NCI-H345 treated with DMSO at 0.1 percent for 48 hours (cell line): ENCODE measurements at regions not wholly inside any gene's neighbourhood (a gene's known extent, or its start where the extent isn't known, plus 50 kb on each side); places are given as distances from the start of the nearest gene placed in this dataset.
"Not testable (repeated sequence)": the region's sequence is repeated elsewhere in the genome, so short reads cannot be mapped to it uniquely, and the experiment has no call there.

Experiments
- DNase-seq: peaks from one replicate; lab custom pipeline; 2025; ENCODE audit not compliant: unreplicated experiment; lab: John Stamatoyannopoulos, UW

DNA sequence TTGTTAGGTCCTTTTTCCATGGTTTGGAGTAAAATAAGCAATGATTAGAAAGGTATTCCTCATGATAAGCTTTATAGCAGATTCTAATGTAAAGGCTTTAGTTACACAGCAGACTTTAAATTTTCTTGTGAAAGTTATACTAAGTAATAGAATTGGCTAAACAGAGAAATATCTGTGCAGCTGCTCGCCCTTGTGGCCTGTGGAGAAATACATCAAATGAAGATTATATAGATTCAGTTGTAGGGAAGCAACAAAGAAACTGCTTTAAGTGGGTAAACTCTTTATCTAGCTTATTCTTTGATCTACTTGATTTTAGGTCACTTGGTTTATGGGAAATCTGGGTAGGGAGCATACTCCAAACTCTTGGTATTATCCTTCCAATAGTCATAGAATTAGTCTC is 1269.7 kb upstream of the SPRY2 start:
- DNase-seq = no peak

DNA sequence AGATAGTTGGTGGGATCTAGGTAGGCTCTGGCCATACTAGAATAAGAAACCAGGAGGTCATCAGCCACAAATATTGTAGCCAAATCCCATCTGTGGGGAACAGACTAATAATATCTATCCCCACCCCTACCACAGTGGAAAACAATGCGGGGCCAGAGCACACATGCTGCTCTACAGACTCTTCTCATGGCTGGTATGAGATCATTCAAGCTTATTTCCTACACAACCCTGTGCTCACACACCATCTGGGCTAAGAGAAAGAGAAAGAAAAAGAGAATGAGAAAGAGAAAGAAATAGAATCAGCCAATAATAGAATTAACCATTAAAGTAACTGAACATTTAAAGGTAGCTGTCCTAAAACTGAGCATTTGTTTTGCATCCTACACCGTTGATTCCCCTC is 1268.4 kb upstream of the SPRY2 start:
- DNase-seq = no peak

DNA sequence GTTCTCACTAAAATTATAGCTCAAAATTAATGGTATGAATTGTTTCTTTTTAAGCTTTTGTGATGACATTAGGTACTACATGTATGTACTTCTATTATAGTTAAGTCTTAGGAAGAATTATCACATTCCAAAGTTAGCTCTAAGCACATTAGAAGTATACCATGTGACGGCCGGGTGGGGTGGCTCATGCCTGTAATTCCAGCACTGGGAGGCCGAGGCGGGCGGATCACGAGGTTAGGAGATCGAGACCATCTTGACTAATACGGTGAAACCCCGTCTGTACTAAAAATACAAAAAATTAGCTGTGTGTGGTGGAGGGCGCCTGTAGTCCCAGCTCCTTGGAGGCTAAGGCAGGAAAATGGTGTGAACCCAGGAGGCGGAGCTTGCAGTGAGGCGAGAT is 1265.1 kb upstream of the SPRY2 start:
- DNase-seq = no peak

DNA sequence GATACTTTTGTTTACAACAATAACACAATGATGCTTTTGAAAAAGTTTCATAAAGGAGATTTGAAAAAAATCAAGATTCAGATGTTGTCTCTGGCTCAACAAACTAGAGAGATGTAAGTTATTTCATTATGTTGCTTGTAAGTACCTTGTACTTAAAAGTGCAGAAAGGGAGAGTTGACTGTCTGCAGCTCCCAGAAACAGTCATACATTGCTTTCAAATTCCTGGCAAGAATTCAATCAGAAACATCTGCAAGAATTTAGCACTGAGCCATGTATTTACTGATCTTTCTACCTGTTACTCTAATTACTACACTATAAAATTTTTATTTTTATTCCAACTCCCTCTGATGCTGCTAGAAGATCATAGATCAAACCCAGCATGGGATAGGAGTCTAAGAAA is 1261.3 kb upstream of the SPRY2 start:
- no peak for DNase-seq

DNA sequence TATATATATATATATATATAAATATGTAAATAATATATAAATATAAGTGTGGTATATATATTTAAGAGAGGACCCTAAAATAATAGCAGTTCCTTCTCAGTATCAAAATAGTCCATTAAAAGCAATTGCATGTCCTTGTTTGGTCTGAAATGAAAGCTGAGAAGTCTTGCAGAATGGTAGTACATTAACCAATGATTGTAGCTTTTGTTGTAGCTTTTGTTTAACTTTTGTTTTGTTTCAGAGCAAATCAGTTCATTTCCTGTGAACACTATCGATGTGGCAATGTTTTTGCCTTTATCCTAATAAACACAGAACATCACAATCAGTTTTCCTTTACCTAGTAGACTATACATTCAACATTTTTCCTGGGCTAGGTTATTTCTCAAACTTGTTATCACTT is 1256.2 kb upstream of the SPRY2 start:
- DNase-seq = no peak

DNA sequence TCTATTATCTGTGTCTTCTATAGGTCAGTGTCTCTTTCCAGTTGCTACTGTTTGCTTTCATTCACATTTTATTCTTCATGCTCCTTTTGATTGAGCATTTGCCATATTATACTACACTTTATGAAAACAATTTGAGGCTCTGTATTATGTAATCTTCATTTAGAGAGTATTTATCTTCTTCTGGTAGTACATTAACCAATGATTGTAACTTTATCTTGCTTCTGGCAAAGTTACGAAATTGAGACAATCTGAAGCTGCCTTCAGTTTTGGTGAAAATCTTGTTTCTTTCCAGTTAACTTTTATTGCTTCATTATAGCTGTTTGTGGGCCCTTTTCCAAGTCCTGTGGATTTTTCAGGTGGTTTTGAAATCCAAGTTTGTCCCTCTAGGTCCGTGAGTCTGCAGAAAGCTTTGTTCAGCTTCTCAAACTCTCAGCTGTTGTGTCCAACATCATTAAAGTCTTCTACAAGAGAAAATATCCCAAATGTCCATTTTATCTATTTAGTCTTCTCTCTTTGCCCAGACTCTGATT is 1255.4 kb upstream of the SPRY2 start:
- DNase-seq = no peak

DNA sequence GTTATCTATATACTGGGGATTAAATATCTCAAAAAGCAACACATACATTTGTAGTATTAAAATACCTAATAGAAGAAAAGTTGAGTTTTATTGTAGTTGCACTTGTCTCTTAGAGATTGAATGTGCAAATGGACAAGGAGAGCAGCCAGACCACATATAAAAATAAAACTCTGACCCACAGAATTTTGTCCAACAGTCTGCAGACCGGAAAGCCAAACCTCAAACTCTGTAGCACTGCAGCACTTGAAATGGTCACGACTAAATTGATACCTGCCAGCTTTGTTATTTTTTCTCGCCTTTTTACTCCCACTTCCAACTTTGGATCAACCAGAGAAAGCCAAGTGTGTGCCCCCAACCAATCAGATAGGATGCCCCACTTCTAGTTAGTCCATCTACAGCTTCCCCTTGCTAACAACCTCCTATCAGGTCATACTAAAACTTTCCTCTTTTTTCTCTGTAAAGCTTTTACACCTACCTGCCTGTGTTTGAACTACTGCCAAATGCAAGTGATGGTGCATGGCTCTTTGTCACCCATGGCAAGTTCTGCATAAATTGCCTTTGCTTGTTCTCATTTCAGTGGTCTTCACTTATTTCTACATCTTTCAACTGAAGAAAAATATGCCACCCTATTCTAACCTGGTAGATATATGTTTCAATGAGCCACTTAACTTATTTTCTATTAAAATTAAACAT is 1250.7 kb upstream of the SPRY2 start:
- no peak for DNase-seq

DNA sequence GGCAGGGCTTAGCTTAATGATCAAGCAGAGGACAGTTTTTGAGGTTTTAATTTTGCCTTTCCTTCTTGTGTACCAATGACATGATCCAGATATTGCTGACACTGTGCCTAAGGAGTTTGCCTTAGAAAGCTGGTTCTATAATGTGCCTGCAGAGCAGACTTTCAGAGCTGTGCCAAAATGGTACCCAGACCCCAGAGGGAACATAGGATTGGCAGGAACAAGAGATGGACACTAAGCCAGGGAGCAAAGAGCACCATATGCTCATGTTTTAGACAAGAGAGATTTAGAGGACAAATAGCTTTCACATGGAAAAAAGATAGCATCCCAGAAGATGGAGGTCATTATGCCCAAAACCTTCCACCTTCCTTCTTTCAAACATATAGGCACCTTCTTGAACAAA is 1241.5 kb upstream of the SPRY2 start:
- no peak for DNase-seq

DNA sequence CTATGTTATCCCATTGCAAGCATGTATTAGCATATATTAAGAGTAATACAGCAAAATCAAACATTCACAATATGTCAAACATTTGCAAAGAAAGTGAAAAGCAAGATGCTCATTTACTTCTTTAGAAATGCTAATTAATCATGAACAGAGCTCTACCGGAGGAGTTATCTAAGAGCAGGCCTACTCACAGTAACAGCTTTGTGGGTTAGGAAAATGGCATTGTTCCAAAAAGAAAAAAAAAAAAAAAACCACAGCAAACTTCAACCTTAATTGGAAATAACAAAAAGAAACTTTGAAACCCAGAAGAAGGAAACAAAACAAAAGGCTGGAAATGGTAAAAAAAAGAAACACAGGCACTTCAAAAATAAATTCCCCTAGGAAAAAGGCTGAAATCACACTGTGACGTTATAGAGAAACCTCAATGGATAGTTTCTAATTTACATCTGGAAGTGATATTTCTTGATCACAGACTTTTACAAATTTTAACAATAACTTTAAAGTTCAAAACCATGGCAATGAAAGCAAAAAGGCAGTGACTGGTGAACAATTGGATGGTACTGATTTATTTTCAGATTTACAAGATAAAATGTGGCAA is 1236.8 kb upstream of the SPRY2 start:
- no peak for DNase-seq

DNA sequence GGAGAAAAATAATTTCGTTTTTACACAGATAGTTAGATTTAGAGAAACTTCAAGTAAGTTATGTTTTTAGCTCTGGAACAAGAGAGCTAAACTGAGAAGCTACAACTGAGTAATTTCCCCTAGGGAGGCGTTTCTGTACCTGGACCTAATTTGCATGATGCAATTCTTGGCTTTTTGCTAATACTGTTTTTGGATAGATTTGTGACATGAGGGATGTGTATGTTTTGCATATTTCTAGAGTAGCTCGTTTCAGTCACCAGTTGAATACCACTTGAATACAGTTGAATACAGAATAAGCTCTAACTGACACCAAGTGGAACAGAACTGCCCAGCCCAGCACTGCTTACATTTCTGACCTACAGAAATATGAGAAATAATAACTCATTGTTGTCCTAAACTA is 1227.9 kb upstream of the SPRY2 start:
- DNase-seq = no peak

DNA sequence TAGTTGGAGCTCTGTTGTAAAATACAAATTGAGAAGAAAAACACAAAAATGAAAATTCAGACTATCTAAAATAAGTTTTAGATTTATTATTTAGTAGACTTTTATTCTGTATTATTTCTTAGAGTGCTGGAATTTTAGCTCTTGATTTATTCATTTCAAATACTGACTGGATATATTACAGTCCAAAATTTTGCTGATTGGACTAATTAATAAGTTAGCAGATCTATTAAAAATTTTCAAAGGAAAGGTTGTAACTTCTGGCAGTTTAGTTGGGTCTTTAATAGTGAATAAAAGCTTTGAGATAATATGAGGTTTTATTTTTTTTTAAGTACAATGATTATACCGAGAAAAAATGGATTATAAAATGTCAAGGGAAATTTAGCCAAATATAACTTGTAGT is 1224.9 kb upstream of the SPRY2 start:
- no peak for DNase-seq

DNA sequence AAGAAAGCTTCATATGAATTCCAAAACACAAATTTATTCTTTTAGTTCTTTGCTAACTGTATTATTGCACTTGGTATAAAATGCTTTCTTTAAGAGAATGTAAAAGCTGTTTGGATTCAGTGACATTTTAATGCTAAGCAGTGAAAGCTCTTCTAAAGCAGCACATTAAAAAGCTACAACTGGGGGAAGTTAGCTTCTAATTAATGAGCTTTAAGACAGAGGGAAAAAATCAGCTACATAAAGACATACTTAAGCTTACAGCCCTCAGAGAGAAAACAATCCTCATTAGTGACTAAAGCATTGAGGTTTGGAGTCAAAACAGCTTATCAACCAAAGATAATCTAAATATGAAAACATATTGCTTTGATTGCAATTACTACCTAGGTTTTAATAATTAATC is 1222.2 kb upstream of the SPRY2 start:
- no peak for DNase-seq

DNA sequence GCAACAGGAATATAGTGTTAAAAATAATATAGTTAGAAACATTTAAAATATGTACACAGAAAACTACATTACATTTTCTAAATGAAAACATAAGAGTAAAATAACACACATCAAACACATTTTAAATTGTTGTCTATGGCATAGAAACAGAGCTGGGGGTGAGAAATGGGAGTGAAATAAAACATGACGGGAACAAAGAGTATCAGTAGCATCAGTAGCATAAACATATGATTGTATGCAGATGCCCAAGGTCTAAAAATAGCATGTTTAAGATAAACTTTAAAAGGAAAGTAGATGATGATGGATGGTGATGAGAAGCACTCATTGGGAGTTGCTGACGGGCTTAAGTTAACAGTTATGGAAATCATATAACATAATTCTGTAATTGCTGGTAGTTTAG is 1221.7 kb upstream of the SPRY2 start:
- DNase-seq = no peak

DNA sequence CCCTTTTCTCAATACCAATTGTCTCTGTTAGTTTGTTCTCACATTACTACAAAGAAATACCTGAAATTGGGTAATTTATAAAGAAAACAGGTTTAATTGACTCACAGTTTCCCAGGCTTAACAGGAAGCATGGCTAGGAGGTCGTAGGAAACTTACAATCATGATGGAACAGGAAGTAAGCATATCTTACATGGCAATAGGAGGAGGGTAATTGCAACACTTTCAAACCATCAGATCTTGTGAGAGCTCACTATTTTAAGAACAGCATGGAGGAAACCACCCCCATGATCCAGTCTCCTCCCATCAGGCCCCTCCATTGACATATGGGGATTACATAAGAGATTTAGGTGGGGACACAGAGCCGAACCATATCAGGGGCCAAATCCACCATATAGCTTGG is 1210.1 kb upstream of the SPRY2 start:
- DNase-seq = no peak

DNA sequence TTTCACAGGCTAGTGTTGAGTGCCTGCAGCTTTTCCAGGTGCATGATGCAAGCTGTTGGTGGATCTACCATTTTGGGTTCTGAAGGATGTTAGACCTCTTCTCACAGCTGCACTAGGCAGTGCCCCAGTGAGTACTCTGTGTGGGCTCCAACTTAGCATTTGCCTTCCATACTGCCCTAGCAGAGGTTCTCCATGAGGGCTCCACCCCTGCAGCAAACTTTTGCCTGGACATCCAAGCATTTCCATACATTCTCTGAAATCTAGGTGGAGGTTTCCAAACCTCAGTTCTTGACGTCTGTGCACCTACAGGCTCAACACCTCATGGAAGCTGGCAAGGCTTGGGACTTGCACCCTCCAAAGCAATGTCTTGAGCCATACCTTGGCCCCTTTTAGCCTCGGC is 1205.4 kb upstream of the SPRY2 start:
- DNase-seq = not testable (repeated sequence)

DNA sequence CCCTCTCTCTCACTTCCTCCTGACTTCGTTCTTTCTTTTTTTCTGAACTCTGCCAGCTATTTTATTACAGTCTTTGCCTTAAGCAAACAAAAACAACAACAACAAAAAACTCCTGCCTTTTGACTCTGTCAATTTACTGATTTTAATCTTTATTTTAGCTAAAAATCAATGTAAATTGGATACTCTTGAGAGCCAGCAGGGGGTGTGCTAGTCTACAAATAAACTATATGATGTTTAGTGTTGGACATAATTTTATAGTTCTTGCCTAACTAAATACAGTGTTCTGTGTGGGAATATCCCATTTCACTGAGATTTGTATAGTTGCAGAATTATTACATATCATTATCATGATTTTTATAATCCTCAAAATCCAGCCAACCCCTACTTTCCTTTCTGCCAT is 1199.9 kb upstream of the SPRY2 start:
- DNase-seq = no peak

DNA sequence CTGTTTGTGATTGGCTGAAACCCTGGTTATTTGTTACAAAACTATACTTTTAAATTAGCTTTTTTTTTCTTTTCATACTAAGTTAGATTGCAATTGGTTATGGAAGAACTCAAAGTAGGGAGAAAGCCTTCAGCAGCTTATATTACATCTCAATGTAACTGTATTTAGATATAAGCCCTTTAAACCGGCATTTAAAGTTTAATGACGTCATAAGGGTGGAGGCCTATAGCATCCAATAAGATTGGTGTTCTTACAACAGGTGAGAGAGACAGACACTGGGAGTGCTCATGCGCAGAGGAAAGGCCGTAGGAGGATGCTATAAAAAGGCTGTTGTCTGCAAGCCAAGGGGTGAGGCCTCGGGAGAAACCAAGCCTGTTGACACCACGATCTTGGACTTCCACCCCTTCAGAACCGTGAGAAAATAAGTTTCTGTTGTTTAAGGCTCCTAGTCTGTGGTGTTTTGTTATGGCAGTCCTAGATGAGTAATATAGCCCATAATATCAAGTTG is 1198.8 kb upstream of the SPRY2 start:
- no peak for DNase-seq

DNA sequence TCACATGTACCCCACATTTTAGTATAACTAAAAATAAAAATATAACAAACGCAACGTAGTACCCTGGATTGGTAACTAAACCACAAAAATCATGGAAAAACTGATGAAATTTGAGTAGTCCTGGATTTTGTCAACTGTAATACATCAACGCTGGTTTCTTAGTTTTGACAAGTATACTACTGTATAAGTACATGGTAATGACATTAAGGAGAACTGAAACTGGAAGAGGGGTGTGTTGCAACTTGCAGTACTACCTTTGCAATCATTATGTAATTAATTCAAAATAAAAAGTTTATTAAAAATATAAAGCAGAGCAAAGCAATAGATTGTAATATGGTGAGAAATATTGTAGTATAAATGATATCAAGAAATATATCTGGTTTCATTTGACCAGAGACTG is 1158.0 kb upstream of the SPRY2 start:
- no peak for DNase-seq

DNA sequence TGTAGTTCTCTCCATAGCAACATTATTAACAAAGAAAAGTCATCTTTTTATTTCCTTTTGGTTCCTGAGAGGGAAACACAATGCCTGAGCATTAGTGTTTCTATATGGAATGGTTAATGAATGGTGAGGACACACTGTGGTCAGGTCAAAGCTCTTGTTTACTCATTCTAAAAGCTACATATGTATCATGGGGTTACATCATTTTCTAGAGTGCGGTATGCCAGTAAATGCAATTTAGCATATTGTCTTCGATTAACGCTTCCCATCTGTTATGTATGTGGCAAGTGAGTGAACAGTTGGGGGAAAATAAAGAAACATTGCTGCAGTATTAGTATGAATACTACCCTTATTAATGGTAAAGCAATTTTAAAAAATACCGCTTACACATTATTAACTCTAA is 1152.2 kb upstream of the SPRY2 start:
- DNase-seq = no peak

DNA sequence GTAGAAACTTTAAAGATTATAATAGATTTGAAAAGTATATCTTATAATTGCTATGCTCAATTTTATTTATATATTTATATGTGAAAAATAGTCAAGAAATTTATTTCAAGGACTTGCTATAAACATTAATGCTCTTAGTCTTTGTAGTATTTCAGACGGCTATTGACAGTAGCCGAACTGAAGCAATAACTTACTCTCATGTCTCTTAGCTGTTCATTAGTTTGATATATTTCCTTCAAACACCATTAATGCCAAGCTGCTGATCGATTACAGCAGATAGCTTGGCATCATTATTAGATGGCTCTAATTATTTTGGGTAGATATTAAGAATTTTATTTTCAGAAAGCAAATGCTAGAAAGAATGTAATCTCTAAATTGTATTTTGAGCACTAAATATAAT is 1151.5 kb upstream of the SPRY2 start:
- DNase-seq = no peak

DNA sequence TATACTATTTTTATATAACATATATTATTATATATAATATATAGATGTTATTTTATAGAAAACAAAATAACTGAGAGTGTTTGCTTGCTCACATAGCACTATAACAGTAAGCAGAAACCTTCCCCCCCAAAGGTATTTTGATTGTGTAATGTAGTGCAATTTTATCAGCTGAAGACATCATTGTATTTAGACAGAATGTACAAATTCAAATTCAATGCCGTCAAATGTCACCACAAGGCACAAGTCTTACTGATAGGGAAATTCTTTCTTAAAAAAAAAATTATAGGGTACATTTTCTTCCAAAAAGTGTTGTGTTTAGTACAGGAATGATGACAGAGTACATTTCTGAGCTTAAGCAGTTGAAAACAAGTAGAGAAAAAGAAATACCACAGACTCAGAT is 1147.1 kb upstream of the SPRY2 start:
- no peak for DNase-seq

DNA sequence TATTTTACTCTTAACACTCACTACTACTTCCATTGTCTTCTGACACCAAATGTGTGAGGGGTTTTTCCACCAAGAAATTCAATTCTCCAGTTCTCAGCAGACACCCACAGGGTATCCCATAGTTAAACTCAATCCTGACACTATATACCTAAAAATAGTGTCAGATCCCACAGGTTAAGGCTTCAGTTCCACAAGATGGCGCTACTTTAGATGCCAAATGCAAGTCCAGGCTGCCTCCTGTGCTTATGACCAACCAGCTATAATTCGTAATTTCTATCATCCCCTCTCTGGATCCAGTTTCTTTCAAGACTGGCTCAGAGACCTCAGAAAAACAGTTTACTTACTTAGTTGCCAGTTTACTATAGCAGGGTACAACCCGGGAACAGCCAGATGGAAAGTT is 1146.2 kb upstream of the SPRY2 start:
- DNase-seq = no peak

DNA sequence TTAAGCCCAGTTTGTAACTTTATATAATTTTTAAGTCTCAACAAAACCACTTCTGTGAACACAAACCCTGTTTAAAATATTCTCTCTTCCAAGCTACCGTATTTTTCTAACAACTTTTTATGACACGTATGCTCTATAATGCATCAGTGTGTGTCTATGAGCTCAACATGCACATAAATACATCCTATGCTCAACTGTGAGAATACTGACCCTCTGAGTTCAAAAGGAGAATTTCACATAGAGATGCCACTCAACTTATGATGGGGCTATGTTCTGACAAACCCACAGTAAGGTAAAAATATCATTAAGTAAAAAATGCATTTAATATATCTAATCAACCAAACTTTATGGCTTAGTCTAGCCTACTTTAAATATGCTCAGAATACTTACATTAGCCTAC is 1139.7 kb upstream of the SPRY2 start:
- DNase-seq = peak; percentile 35
